PFSK-1 (cell line): ENCODE measurements at regions not wholly inside any gene's neighbourhood (a gene's known extent, or its start where the extent isn't known, plus 50 kb on each side); places are given as distances from the start of the nearest gene placed in this dataset.

ENCODE experiments used
- POLR2AphosphoS5 ChIP-seq: IDR thresholded peaks from 2 replicates; pipeline ENCODE4 v1.6.1; 2012; ENCODE audit warnings: low read depth, mild to moderate bottlenecking, control low read depth, low read length, moderate library complexity
- REST ChIP-seq, 2 experiments: IDR thresholded peaks; 2 replicates each; pipeline versions ENCODE4 v1.6.1 to v1.8.0; 2011 to 2012; ENCODE audit warnings: low read depth in 2 of 2, low read length in 2 of 2, control low read depth in 1 of 2, inconsistent platforms in 1 of 2, mild to moderate bottlenecking in 1 of 2, moderate library complexity in 1 of 2; ENCODE audit not compliant: insufficient read depth in 1 of 2

GRCh38 chr6:22106961-22107360 lies 189.9 kb downstream of the PRL start:
- no peak for TF ChIP-seq POLR2AphosphoS5
- TF ChIP-seq REST (IDR thresholded peaks at IDR 0.05; ENCODE audit: insufficient read depth in 1 of 2, low read depth in 2 of 2, low read length in 2 of 2): no peak
